ENCODE measurements at regions not wholly inside any gene's neighbourhood (a gene's known extent, or its start where the extent isn't known, plus 50 kb on each side); places are given as distances from the start of the nearest gene placed in this dataset.

DNA sequence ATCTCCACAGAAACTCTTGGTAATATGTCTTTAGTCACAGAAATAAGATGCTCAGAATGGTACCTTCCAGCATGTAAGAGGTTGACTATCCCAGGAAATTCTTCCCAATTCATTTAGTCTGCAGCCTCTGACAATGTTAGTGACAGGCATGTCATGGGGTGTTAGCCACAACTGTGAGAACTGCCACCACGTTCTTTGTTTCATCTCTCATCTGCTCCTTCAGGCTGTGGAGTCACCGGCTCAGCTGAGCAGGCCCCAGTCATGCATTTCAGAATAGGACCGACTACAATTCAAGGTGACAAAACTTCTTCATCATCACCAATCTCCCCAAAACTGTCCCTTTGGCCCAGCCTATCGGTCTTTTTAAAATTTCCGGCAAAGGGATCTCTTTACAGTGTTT lies 167.5 kb downstream of the AKAIN1 start:
- TF ChIP-seq EP300 (IDR thresholded peaks at IDR 0.05; ENCODE audit: borderline replicate concordance): no peak
- TF ChIP-seq, protein P1, sequence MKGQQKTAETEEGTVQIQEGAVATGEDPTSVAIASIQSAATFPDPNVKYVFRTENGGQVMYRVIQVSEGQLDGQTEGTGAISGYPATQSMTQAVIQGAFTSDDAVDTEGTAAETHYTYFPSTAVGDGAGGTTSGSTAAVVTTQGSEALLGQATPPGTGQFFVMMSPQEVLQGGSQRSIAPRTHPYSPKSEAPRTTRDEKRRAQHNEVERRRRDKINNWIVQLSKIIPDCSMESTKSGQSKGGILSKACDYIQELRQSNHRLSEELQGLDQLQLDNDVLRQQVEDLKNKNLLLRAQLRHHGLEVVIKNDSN (IDR thresholded peaks at IDR 0.05): no peak

DNA sequence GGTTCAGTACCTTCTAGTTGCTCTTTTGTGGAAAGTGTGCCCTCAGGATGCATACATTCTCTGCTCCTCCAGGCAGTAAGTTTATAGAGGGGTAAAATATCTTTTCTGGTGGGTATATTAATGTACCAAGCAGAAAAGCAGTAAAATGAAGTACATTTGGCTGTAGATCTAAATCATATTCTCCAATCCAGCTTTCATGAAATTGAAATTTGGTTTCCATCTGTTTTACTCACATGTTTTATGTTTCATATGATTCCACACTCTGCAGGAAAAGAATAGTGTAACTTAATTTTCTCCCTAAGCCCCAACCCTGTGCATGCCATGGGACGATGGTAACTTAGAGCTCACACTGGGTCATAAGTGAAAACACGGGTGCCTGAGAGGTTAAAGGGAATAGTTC lies 172.3 kb downstream of the AKAIN1 start:
- TF ChIP-seq EP300 (IDR thresholded peaks at IDR 0.05; ENCODE audit: borderline replicate concordance) (no peak), CEBPB (IDR thresholded peaks at IDR 0.05) (no peak), NFIC (IDR thresholded peaks at IDR 0.05) (no peak), TCF12 (IDR thresholded peaks at IDR 0.05; ENCODE audit: low read depth) (no peak), EGR1 (IDR thresholded peaks at IDR 0.05) (no peak), CREB1 (IDR thresholded peaks at IDR 0.05; ENCODE audit: low read depth) (no peak), FOXM1 (IDR thresholded peaks at IDR 0.05; ENCODE audit: borderline replicate concordance, low read depth) (no peak), YY1 (IDR thresholded peaks at IDR 0.05; ENCODE audit: low read depth) (no peak), TEAD4 (IDR thresholded peaks at IDR 0.05) (no peak), ZBTB7A (IDR thresholded peaks at IDR 0.05; ENCODE audit: low read depth) (no peak)
- TF ChIP-seq, protein P1 (IDR thresholded peaks at IDR 0.05): no peak
- TF ChIP-seq, protein P2, sequence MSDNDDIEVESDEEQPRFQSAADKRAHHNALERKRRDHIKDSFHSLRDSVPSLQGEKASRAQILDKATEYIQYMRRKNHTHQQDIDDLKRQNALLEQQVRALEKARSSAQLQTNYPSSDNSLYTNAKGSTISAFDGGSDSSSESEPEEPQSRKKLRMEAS (IDR thresholded peaks at IDR 0.05): no peak

DNA sequence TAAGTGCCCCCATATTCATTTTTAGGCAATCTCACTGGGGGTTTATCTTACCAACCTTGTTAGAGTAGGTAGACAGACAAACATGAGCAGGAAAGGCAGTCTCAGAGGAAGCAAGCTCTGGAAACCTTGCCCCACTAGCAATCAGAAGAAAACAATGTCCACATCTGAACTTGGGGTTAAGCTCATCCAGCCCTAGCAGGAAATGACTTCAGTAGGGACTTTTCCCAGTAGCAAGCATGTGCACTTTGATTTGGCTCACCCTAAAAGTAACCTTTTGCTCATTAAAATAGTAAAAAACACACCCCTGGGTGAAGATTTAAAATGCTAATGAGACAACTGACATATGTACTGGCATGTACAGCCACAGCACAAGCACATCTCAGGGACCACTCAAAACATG lies 175.5 kb downstream of the AKAIN1 start:
- no peak for TF ChIP-seq CREB1 (IDR thresholded peaks at IDR 0.05; ENCODE audit: low read depth)
- no peak for TF ChIP-seq CEBPB (IDR thresholded peaks at IDR 0.05)
- no peak for TF ChIP-seq FOXM1 (IDR thresholded peaks at IDR 0.05; ENCODE audit: borderline replicate concordance, low read depth)
- TF ChIP-seq EP300 (IDR thresholded peaks at IDR 0.05; ENCODE audit: borderline replicate concordance): no peak
- TF ChIP-seq, protein P2 (IDR thresholded peaks at IDR 0.05): no peak
- TF ChIP-seq TEAD4 (IDR thresholded peaks at IDR 0.05): no peak
- TF ChIP-seq YY1 (IDR thresholded peaks at IDR 0.05; ENCODE audit: low read depth): no peak
- TF ChIP-seq EGR1 (IDR thresholded peaks at IDR 0.05): no peak
- TF ChIP-seq TAF1 (IDR thresholded peaks at IDR 0.05; ENCODE audit: low read depth): no peak
- TF ChIP-seq RAD21 (IDR thresholded peaks at IDR 0.05; ENCODE audit: low read depth): no peak
- TF ChIP-seq ZBTB7A (IDR thresholded peaks at IDR 0.05; ENCODE audit: low read depth): no peak
- no peak for TF ChIP-seq TCF12 (IDR thresholded peaks at IDR 0.05; ENCODE audit: low read depth)
- TF ChIP-seq, protein P1 (IDR thresholded peaks at IDR 0.05): no peak
- TF ChIP-seq NFIC (IDR thresholded peaks at IDR 0.05): no peak

DNA sequence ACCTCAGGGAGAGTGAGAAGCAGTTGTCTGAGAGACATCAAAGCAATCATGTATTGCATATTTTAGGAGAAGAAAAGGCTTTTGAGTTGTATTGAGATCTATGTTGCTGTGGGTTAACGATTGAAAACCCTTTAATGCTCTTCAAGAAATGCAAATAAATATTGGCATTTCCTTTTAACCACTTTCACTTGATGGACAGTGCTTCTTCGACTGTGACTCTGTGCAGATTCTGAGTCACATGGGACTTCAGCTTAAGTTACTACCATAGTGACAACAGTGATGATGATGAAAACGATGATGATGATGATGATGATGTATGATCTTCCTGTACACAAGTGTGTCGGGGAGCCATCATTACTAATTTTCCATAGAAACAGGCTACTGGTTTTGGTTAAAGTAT lies 181.8 kb downstream of the AKAIN1 start:
- TF ChIP-seq ZBTB7A (IDR thresholded peaks at IDR 0.05; ENCODE audit: low read depth): no peak
- TF ChIP-seq, protein P1 (IDR thresholded peaks at IDR 0.05): no peak
- no peak for TF ChIP-seq CEBPB (IDR thresholded peaks at IDR 0.05)
- no peak for TF ChIP-seq RAD21 (IDR thresholded peaks at IDR 0.05; ENCODE audit: low read depth)
- TF ChIP-seq TCF12 (IDR thresholded peaks at IDR 0.05; ENCODE audit: low read depth): no peak
- TF ChIP-seq, protein P2 (IDR thresholded peaks at IDR 0.05): no peak
- no peak for TF ChIP-seq FOXM1 (IDR thresholded peaks at IDR 0.05; ENCODE audit: borderline replicate concordance, low read depth)
- no peak for TF ChIP-seq TAF1 (IDR thresholded peaks at IDR 0.05; ENCODE audit: low read depth)
- no peak for TF ChIP-seq CREB1 (IDR thresholded peaks at IDR 0.05; ENCODE audit: low read depth)
- TF ChIP-seq YY1 (IDR thresholded peaks at IDR 0.05; ENCODE audit: low read depth): no peak
- no peak for TF ChIP-seq EGR1 (IDR thresholded peaks at IDR 0.05)
- TF ChIP-seq TEAD4 (IDR thresholded peaks at IDR 0.05): no peak
- TF ChIP-seq NFIC (IDR thresholded peaks at IDR 0.05): no peak
- no peak for TF ChIP-seq EP300 (IDR thresholded peaks at IDR 0.05; ENCODE audit: borderline replicate concordance)
- TF ChIP-seq, protein P3, sequence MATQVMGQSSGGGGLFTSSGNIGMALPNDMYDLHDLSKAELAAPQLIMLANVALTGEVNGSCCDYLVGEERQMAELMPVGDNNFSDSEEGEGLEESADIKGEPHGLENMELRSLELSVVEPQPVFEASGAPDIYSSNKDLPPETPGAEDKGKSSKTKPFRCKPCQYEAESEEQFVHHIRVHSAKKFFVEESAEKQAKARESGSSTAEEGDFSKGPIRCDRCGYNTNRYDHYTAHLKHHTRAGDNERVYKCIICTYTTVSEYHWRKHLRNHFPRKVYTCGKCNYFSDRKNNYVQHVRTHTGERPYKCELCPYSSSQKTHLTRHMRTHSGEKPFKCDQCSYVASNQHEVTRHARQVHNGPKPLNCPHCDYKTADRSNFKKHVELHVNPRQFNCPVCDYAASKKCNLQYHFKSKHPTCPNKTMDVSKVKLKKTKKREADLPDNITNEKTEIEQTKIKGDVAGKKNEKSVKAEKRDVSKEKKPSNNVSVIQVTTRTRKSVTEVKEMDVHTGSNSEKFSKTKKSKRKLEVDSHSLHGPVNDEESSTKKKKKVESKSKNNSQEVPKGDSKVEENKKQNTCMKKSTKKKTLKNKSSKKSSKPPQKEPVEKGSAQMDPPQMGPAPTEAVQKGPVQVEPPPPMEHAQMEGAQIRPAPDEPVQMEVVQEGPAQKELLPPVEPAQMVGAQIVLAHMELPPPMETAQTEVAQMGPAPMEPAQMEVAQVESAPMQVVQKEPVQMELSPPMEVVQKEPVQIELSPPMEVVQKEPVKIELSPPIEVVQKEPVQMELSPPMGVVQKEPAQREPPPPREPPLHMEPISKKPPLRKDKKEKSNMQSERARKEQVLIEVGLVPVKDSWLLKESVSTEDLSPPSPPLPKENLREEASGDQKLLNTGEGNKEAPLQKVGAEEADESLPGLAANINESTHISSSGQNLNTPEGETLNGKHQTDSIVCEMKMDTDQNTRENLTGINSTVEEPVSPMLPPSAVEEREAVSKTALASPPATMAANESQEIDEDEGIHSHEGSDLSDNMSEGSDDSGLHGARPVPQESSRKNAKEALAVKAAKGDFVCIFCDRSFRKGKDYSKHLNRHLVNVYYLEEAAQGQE (IDR thresholded peaks at IDR 0.05; ENCODE audit: low read depth): no peak

DNA sequence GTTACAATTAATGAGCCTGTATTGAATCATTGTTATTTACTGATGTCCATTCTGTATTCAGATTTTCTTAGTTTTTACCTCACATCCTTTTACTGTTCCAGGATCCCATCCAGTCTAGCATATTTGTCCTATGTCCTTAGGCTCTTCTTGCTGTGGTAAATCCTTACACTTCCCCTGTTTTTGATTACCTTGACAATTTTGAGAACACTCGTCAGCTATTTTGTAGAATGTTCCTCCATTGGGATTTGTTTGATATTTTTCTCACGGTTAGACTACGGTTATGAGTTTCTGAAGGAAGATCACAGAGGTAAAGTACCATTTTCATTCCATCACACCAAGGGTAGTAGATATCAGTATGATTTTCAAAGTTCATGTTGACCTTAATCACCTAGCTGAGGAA lies 202.3 kb downstream of the AKAIN1 start:
- no peak for TF ChIP-seq TEAD4 (IDR thresholded peaks at IDR 0.05)
- no peak for TF ChIP-seq EP300 (IDR thresholded peaks at IDR 0.05; ENCODE audit: borderline replicate concordance)
- TF ChIP-seq YY1 (IDR thresholded peaks at IDR 0.05; ENCODE audit: low read depth): no peak
- TF ChIP-seq, protein P1 (IDR thresholded peaks at IDR 0.05): no peak
- no peak for TF ChIP-seq ZBTB7A (IDR thresholded peaks at IDR 0.05; ENCODE audit: low read depth)
- no peak for TF ChIP-seq EGR1 (IDR thresholded peaks at IDR 0.05)
- TF ChIP-seq, protein P3 (IDR thresholded peaks at IDR 0.05; ENCODE audit: low read depth): no peak
- TF ChIP-seq, protein P2 (IDR thresholded peaks at IDR 0.05): no peak
- no peak for TF ChIP-seq CEBPB (IDR thresholded peaks at IDR 0.05)
- no peak for TF ChIP-seq CREB1 (IDR thresholded peaks at IDR 0.05; ENCODE audit: low read depth)
- no peak for TF ChIP-seq TAF1 (IDR thresholded peaks at IDR 0.05; ENCODE audit: low read depth)
